ENCODE measurements at regions not wholly inside any gene's neighbourhood (a gene's known extent, or its start where the extent isn't known, plus 50 kb on each side); places are given as distances from the start of the nearest gene placed in this dataset.

DNA sequence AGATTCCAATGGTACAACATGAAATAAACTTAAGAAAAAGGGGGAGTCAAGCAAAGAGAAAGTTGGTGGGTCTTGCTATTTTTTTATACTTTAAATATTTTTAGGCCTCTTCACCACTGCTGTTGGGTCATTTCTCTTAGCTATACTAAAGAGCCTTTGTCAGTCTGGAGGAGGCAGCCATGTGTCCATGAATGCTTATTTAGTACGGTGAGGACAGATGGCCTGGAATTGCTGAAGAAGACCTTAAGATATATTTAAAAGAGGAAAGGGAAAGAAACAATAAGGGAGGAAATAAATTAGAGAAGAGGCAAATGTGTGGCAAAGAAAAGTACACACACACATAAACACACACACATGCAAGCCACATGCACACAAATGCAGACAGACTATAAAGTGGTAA lies 560.5 kb upstream of the MEF2C start:
- intact Hi-C loops (cut with micrococcal nuclease), result loop anchor here (10.0 kb wide), 1 partner anchor 719 kb away; no protein-coding TSS in a partner anchor
- Histone ChIP-seq H3K9me3 (replicated peaks; ENCODE audit: control insufficient read depth, insufficient read depth, low read length) (no peaks in the 10 kb centered on the region), H3K4me1 (ENCODE audit: control insufficient read depth, extremely low read depth, insufficient read depth, low read length) (no peaks in the 10 kb centered on the region), H3K36me3 (ENCODE audit: control insufficient read depth in 2 of 2, extremely low read depth in 1 of 2, insufficient read depth in 2 of 2, low read length in 2 of 2) (no peaks in the 10 kb centered on the region), H3K4me3 (replicated peaks in 1 of 3; ENCODE audit: insufficient read depth in 1 of 3, low read depth in 1 of 3, low read length in 3 of 3) (no peak overlapping the region), H3K27ac (ENCODE audit: insufficient read depth, low read depth, low read length) (no peak overlapping the region), H4K20me1 (replicated peaks; ENCODE audit: control insufficient read depth, extremely low read depth, insufficient read depth, low read length) (no peaks in the 10 kb centered on the region), H3K9me1 (replicated peaks; ENCODE audit: control insufficient read depth, extremely low read depth, insufficient read depth, low read length) (no peaks in the 10 kb centered on the region), H3K27me3 (ENCODE audit: control insufficient read depth in 2 of 2, insufficient read depth in 2 of 2, low read length in 2 of 2) (no peaks in the 10 kb centered on the region), H3K9ac (replicated peaks; ENCODE audit: extremely low read depth, insufficient read depth, low read length) (no peak overlapping the region), H3K79me2 (ENCODE audit: control insufficient read depth, insufficient read depth, low read length) (no peaks in the 10 kb centered on the region), H2AFZ (ENCODE audit: low read depth, low read length) (no peak overlapping the region), H3K4me2 (ENCODE audit: insufficient read depth, low read length) (no peak overlapping the region)
- no peak for TF ChIP-seq MYC (IDR thresholded peaks at IDR 0.05; ENCODE audit: low read depth, low read length)
- TF ChIP-seq, protein P1, sequence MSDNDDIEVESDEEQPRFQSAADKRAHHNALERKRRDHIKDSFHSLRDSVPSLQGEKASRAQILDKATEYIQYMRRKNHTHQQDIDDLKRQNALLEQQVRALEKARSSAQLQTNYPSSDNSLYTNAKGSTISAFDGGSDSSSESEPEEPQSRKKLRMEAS (IDR thresholded peaks at IDR 0.05; ENCODE audit: insufficient read depth, insufficient read length), result no peak
- TF ChIP-seq, protein P2, sequence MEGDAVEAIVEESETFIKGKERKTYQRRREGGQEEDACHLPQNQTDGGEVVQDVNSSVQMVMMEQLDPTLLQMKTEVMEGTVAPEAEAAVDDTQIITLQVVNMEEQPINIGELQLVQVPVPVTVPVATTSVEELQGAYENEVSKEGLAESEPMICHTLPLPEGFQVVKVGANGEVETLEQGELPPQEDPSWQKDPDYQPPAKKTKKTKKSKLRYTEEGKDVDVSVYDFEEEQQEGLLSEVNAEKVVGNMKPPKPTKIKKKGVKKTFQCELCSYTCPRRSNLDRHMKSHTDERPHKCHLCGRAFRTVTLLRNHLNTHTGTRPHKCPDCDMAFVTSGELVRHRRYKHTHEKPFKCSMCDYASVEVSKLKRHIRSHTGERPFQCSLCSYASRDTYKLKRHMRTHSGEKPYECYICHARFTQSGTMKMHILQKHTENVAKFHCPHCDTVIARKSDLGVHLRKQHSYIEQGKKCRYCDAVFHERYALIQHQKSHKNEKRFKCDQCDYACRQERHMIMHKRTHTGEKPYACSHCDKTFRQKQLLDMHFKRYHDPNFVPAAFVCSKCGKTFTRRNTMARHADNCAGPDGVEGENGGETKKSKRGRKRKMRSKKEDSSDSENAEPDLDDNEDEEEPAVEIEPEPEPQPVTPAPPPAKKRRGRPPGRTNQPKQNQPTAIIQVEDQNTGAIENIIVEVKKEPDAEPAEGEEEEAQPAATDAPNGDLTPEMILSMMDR (IDR thresholded peaks at IDR 0.05; ENCODE audit: extremely low read depth in 1 of 2, insufficient read depth in 1 of 2, low read depth in 1 of 2, low read length in 2 of 2), result no peak
- TF ChIP-seq EZH2 (IDR thresholded peaks at IDR 0.05; ENCODE audit: borderline replicate concordance, low read depth, low read length, severe bottlenecking), result no peak
- TF ChIP-seq FOS (IDR thresholded peaks at IDR 0.05; ENCODE audit: borderline replicate concordance, insufficient read depth, low read length), result no peak
- ChIA-PET CTCF (no interaction called here), POLR2A (no interaction called here)
- dilution Hi-C loops (cut with MboI; ENCODE audit: extremely low pct_ligation_motif_present, low sequenced_read_pairs), result no loop called here
- BruUV-seq (replicated peaks), result no TSS peak
- DNase-seq (ENCODE audit: low read depth, low spot score) (no peak), FAIRE-seq (no peak)

DNA sequence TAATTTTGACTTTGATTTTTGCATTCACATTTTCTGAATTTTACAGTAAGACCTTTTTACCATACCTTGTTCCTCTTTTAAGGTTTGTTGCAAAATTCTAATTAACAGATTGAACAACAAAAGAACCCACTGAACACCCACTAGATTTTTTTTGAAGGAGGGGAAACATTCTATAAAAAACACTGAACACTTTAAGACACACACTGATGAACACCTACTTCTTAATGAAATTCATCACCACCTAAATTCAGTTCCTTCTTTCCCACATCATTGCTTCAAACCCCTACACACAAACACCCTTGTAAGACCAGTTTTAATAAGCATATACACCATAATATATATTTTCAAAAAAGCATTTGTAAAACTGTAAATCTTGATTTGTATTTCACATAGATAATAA lies 559.0 kb upstream of the MEF2C start:
- CTCF ChIA-PET, result no interaction called here
- DNase-seq (ENCODE audit: low read depth, low spot score) (no peak), FAIRE-seq (no peak)
- no TSS peak for BruUV-seq (replicated peaks)
- H3K9me3 ChIP-seq (replicated peaks; ENCODE audit: control insufficient read depth, insufficient read depth, low read length), result no peaks in the 10 kb centered on the region
- H3K36me3 ChIP-seq (ENCODE audit: control insufficient read depth in 2 of 2, extremely low read depth in 1 of 2, insufficient read depth in 2 of 2, low read length in 2 of 2), result no peaks in the 10 kb centered on the region
- dilution Hi-C loops (cut with MboI; ENCODE audit: extremely low pct_ligation_motif_present, low sequenced_read_pairs), result no loop called here
- H4K20me1 ChIP-seq (replicated peaks; ENCODE audit: control insufficient read depth, extremely low read depth, insufficient read depth, low read length), result no peaks in the 10 kb centered on the region
- intact Hi-C loops (cut with micrococcal nuclease), result loop anchor here (10.0 kb wide), 1 partner anchor 717 kb away; no protein-coding TSS in a partner anchor
- no peak overlapping the region for H2AFZ ChIP-seq (ENCODE audit: low read depth, low read length)
- H3K4me3 ChIP-seq (replicated peaks in 1 of 3; ENCODE audit: insufficient read depth in 1 of 3, low read depth in 1 of 3, low read length in 3 of 3), result no peak overlapping the region
- no peak overlapping the region for H3K9ac ChIP-seq (replicated peaks; ENCODE audit: extremely low read depth, insufficient read depth, low read length)
- H3K4me2 ChIP-seq (ENCODE audit: insufficient read depth, low read length), result no peak overlapping the region
- no peaks in the 10 kb centered on the region for H3K9me1 ChIP-seq (replicated peaks; ENCODE audit: control insufficient read depth, extremely low read depth, insufficient read depth, low read length)
- H3K27me3 ChIP-seq (ENCODE audit: control insufficient read depth in 2 of 2, insufficient read depth in 2 of 2, low read length in 2 of 2), result no peaks in the 10 kb centered on the region
- H3K79me2 ChIP-seq (ENCODE audit: control insufficient read depth, insufficient read depth, low read length), result no peaks in the 10 kb centered on the region
- POLR2A ChIA-PET, result no interaction called here
- TF ChIP-seq MYC (IDR thresholded peaks at IDR 0.05; ENCODE audit: low read depth, low read length) (no peak), FOS (IDR thresholded peaks at IDR 0.05; ENCODE audit: borderline replicate concordance, insufficient read depth, low read length) (no peak)
- H3K27ac ChIP-seq (ENCODE audit: insufficient read depth, low read depth, low read length), result no peak overlapping the region
- H3K4me1 ChIP-seq (ENCODE audit: control insufficient read depth, extremely low read depth, insufficient read depth, low read length), result no peaks in the 10 kb centered on the region

All from endothelial cell of umbilical vein (primary cell).